ENCODE measurements at regions not wholly inside any gene's neighbourhood (a gene's known extent, or its start where the extent isn't known, plus 50 kb on each side); places are given as distances from the start of the nearest gene placed in this dataset.

DNA sequence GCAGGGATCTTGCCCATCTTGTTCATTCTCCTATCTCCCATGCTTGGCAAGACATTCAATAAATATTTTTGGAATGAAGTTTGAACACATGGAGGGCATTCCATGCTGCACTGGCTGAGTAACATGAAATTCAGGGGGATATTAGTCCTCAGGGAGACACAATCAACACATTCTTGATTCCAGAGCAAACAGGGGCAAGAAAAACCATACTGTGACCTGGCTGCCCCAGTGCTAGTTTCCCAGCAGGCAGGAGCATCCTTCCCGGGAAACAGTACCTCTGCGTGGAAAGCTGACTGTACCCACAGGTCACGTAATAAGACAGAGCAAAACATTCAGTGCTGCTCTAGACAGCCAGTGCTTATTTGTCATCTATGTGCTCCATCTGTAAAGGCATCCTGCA, 66.3 kb upstream of the SPOCK1 start:
- TF ChIP-seq, protein P1, sequence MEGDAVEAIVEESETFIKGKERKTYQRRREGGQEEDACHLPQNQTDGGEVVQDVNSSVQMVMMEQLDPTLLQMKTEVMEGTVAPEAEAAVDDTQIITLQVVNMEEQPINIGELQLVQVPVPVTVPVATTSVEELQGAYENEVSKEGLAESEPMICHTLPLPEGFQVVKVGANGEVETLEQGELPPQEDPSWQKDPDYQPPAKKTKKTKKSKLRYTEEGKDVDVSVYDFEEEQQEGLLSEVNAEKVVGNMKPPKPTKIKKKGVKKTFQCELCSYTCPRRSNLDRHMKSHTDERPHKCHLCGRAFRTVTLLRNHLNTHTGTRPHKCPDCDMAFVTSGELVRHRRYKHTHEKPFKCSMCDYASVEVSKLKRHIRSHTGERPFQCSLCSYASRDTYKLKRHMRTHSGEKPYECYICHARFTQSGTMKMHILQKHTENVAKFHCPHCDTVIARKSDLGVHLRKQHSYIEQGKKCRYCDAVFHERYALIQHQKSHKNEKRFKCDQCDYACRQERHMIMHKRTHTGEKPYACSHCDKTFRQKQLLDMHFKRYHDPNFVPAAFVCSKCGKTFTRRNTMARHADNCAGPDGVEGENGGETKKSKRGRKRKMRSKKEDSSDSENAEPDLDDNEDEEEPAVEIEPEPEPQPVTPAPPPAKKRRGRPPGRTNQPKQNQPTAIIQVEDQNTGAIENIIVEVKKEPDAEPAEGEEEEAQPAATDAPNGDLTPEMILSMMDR (IDR thresholded peaks at IDR 0.05; ENCODE audit: extremely low read depth in 1 of 2, insufficient read depth in 1 of 2, low read depth in 1 of 2, low read length in 2 of 2) = no peak
- TF ChIP-seq POLR2A (IDR thresholded peaks at IDR 0.05; ENCODE audit: low read depth, low read length) (no peak), EZH2 (IDR thresholded peaks at IDR 0.05; ENCODE audit: borderline replicate concordance, low read depth, low read length, severe bottlenecking) (no peak), JUN (IDR thresholded peaks at IDR 0.05; ENCODE audit: borderline replicate concordance, insufficient read depth, insufficient read length, low read depth) (no peak)
- TF ChIP-seq, protein P2, sequence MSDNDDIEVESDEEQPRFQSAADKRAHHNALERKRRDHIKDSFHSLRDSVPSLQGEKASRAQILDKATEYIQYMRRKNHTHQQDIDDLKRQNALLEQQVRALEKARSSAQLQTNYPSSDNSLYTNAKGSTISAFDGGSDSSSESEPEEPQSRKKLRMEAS (IDR thresholded peaks at IDR 0.05; ENCODE audit: insufficient read depth, insufficient read length) = no peak

Data from endothelial cell of umbilical vein (primary cell).